ENCODE measurements at regions not wholly inside any gene's neighbourhood (a gene's known extent, or its start where the extent isn't known, plus 50 kb on each side); places are given as distances from the start of the nearest gene placed in this dataset.

- Histone ChIP-seq H3K4me3 (ENCODE audit: low read length in 2 of 2) (no peak overlapping the region), H3K4me1 (ENCODE audit: control insufficient read depth in 2 of 2, insufficient read depth in 2 of 2, low read length in 2 of 2) (no peaks in the 10 kb centered on the region), H3K36me3 (ENCODE audit: control insufficient read depth in 2 of 2, insufficient read depth in 2 of 2, low read length in 1 of 2) (no peaks in the 10 kb centered on the region), H3K27ac (ENCODE audit: low read depth in 1 of 2, low read length in 1 of 2) (no peak overlapping the region), H3K27me3 (ENCODE audit: control insufficient read depth in 2 of 2, insufficient read depth in 1 of 2, low read length in 1 of 2) (no peaks in the 10 kb centered on the region), H3K9me3 (ENCODE audit: control insufficient read depth in 2 of 2, insufficient read depth in 1 of 2, low read length in 1 of 2) (no peaks in the 10 kb centered on the region)
- 92% methylated on average over 1 of the region's 1 CpG for WGBS
- no peak for DNase-seq (ENCODE audit: low read depth in 6 of 9, low spot score in 9 of 9)
Measured at GRCh38 chr11:39247570-39248137, 2211.8 kb downstream of the LRRC4C start.

- DNase-seq (ENCODE audit: low read depth in 6 of 9, low spot score in 9 of 9), result no peak
- Histone ChIP-seq H3K27me3 (ENCODE audit: control insufficient read depth in 2 of 2, insufficient read depth in 1 of 2, low read length in 1 of 2) (no peaks in the 10 kb centered on the region), H3K36me3 (ENCODE audit: control insufficient read depth in 2 of 2, insufficient read depth in 2 of 2, low read length in 1 of 2) (no peaks in the 10 kb centered on the region), H3K4me1 (ENCODE audit: control insufficient read depth in 2 of 2, insufficient read depth in 2 of 2, low read length in 2 of 2) (no peaks in the 10 kb centered on the region), H3K9me3 (ENCODE audit: control insufficient read depth in 2 of 2, insufficient read depth in 1 of 2, low read length in 1 of 2) (no peaks in the 10 kb centered on the region), H3K4me3 (ENCODE audit: low read length in 2 of 2) (no peak overlapping the region), H3K27ac (ENCODE audit: low read depth in 1 of 2, low read length in 1 of 2) (no peak overlapping the region)
- 91% methylated on average over 3 of the region's 3 CpGs for WGBS
Measured at GRCh38 chr11:39239553-39239952, 2219.9 kb downstream of the LRRC4C start.

DNA sequence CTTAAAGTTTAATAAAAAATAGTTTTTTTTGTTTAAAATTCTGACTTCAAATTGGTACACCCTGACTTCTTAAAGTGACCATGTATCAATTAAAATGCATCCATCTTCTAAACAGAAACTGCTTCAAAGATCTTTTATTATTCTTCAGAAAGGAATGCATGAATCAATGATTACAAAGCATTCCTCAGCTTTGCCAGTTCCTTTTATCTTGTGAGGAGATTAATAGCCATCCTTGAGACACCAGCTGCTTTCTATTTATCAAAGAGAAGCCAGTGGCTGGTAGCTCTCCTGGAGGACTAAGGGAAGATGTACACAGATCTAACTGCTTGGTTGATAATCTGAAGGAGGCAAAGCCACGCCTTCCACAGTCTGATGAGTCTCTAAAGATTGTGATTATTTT lies 2222.5 kb downstream of the LRRC4C start:
- Histone ChIP-seq H3K27ac (ENCODE audit: low read depth in 1 of 2, low read length in 1 of 2) (no peak overlapping the region), H3K4me3 (ENCODE audit: low read length in 2 of 2) (no peak overlapping the region), H3K9me3 (ENCODE audit: control insufficient read depth in 2 of 2, insufficient read depth in 1 of 2, low read length in 1 of 2) (peaks cover 0 to 6% of the 10 kb centered on the region in 2 donors), H3K27me3 (ENCODE audit: control insufficient read depth in 2 of 2, insufficient read depth in 1 of 2, low read length in 1 of 2) (no peaks in the 10 kb centered on the region), H3K4me1 (ENCODE audit: control insufficient read depth in 2 of 2, insufficient read depth in 2 of 2, low read length in 2 of 2) (no peaks in the 10 kb centered on the region), H3K36me3 (ENCODE audit: control insufficient read depth in 2 of 2, insufficient read depth in 2 of 2, low read length in 1 of 2) (no peaks in the 10 kb centered on the region)
- no peak for DNase-seq (ENCODE audit: low read depth in 6 of 9, low spot score in 9 of 9)
- WGBS, result 79% methylated on average over 1 of the region's 1 CpG

DNA sequence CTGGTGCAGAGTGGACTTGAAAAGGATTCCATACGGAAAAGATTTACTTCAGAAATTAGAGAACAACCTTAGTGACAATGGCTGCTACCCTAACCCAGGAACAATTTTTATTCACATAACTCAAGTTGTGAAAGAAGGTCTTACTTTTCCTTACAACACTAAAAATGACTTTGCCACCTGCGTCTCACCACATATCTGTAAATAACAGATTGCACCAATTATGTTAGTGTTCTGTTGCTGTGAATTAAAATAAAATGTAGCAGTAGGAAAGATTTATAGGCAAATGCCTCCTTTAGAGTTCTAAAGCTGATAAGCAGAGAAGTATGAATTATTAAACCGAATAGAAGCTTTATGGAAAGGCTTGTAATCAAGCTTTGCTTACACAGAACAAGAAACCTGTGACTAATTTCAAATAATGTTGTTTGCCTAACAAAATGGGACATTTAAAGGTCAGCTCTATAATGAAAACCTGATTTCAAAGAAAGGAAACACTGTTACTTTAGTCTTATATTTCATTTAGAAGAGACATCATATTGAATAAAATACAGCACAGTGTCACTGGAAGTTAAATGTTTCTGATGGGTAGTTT lies 2237.8 kb downstream of the LRRC4C start:
- DNase-seq (ENCODE audit: low read depth in 6 of 9, low spot score in 9 of 9), result no peak
- H3K9me3 ChIP-seq (ENCODE audit: control insufficient read depth in 2 of 2, insufficient read depth in 1 of 2, low read length in 1 of 2), result no peaks in the 10 kb centered on the region
- H3K27ac ChIP-seq (ENCODE audit: low read depth in 1 of 2, low read length in 1 of 2), result no peak overlapping the region
- H3K4me1 ChIP-seq (ENCODE audit: control insufficient read depth in 2 of 2, insufficient read depth in 2 of 2, low read length in 2 of 2), result no peaks in the 10 kb centered on the region
- H3K27me3 ChIP-seq (ENCODE audit: control insufficient read depth in 2 of 2, insufficient read depth in 1 of 2, low read length in 1 of 2), result no peaks in the 10 kb centered on the region
- no peaks in the 10 kb centered on the region for H3K36me3 ChIP-seq (ENCODE audit: control insufficient read depth in 2 of 2, insufficient read depth in 2 of 2, low read length in 1 of 2)
- no peak overlapping the region for H3K4me3 ChIP-seq (ENCODE audit: low read length in 2 of 2)
- 93% methylated on average over 3 of the region's 3 CpGs for WGBS

GRCh38 chr11:39220501-39221230 lies 2238.8 kb downstream of the LRRC4C start:
- no peaks in the 10 kb centered on the region for H3K27me3 ChIP-seq (ENCODE audit: control insufficient read depth in 2 of 2, insufficient read depth in 1 of 2, low read length in 1 of 2)
- no peaks in the 10 kb centered on the region for H3K36me3 ChIP-seq (ENCODE audit: control insufficient read depth in 2 of 2, insufficient read depth in 2 of 2, low read length in 1 of 2)
- H3K27ac ChIP-seq (ENCODE audit: low read depth in 1 of 2, low read length in 1 of 2), result no peak overlapping the region
- H3K9me3 ChIP-seq (ENCODE audit: control insufficient read depth in 2 of 2, insufficient read depth in 1 of 2, low read length in 1 of 2), result no peaks in the 10 kb centered on the region
- no peak for DNase-seq (ENCODE audit: low read depth in 6 of 9, low spot score in 9 of 9)
- no peaks in the 10 kb centered on the region for H3K4me1 ChIP-seq (ENCODE audit: control insufficient read depth in 2 of 2, insufficient read depth in 2 of 2, low read length in 2 of 2)
- H3K4me3 ChIP-seq (ENCODE audit: low read length in 2 of 2), result no peak overlapping the region
- 92% methylated on average over 3 of the region's 3 CpGs for WGBS

GRCh38 chr11:39220069-39220468 lies 2239.4 kb downstream of the LRRC4C start:
- no peak overlapping the region for H3K4me3 ChIP-seq (ENCODE audit: low read length in 2 of 2)
- DNase-seq (ENCODE audit: low read depth in 6 of 9, low spot score in 9 of 9), result no peak
- 89% methylated on average over 1 of the region's 1 CpG for WGBS
- no peaks in the 10 kb centered on the region for H3K9me3 ChIP-seq (ENCODE audit: control insufficient read depth in 2 of 2, insufficient read depth in 1 of 2, low read length in 1 of 2)
- H3K27me3 ChIP-seq (ENCODE audit: control insufficient read depth in 2 of 2, insufficient read depth in 1 of 2, low read length in 1 of 2), result no peaks in the 10 kb centered on the region
- no peaks in the 10 kb centered on the region for H3K4me1 ChIP-seq (ENCODE audit: control insufficient read depth in 2 of 2, insufficient read depth in 2 of 2, low read length in 2 of 2)
- H3K36me3 ChIP-seq (ENCODE audit: control insufficient read depth in 2 of 2, insufficient read depth in 2 of 2, low read length in 1 of 2), result no peaks in the 10 kb centered on the region
- no peak overlapping the region for H3K27ac ChIP-seq (ENCODE audit: low read depth in 1 of 2, low read length in 1 of 2)

DNA sequence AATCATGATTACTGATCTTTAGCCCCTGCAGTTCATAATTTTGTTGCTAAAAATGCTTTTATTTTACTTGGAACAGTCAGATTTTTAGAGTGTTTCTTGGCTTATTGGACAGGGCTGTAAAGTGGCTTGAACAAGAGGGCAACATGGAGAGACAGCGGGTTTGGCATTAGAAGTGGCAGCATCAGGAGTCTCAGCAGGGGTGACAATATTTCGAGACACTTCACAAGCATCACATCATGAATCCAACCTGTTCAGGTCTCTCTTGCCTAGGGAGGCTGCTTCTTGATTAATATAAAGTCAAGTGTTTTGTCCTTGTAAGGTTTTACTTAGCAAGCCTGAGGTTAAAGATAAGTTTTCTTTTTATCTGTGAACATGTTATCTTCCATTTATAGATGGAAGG lies 2249.5 kb downstream of the LRRC4C start:
- Histone ChIP-seq H3K9me3 (ENCODE audit: control insufficient read depth in 2 of 2, insufficient read depth in 1 of 2, low read length in 1 of 2) (no peaks in the 10 kb centered on the region), H3K27ac (ENCODE audit: low read depth in 1 of 2, low read length in 1 of 2) (no peak overlapping the region)
- 87% methylated on average over 2 of the region's 2 CpGs for WGBS

GRCh38 chr11:39205236-39205995 lies 2254.0 kb downstream of the LRRC4C start:
- Histone ChIP-seq H3K27ac (ENCODE audit: low read depth in 1 of 2, low read length in 1 of 2) (no peak overlapping the region), H3K4me3 (ENCODE audit: low read length in 2 of 2) (no peak overlapping the region), H3K27me3 (ENCODE audit: control insufficient read depth in 2 of 2, insufficient read depth in 1 of 2, low read length in 1 of 2) (no peaks in the 10 kb centered on the region), H3K4me1 (ENCODE audit: control insufficient read depth in 2 of 2, insufficient read depth in 2 of 2, low read length in 2 of 2) (no peaks in the 10 kb centered on the region), H3K36me3 (ENCODE audit: control insufficient read depth in 2 of 2, insufficient read depth in 2 of 2, low read length in 1 of 2) (no peaks in the 10 kb centered on the region), H3K9me3 (ENCODE audit: control insufficient read depth in 2 of 2, insufficient read depth in 1 of 2, low read length in 1 of 2) (no peaks in the 10 kb centered on the region)
- 88% methylated on average over 3 of the region's 3 CpGs for WGBS
- no peak for DNase-seq (ENCODE audit: low read depth in 6 of 9, low spot score in 9 of 9)

More for the DNA sequence above, 2249.5 kb downstream of the LRRC4C start:
- Histone ChIP-seq H3K27me3 (ENCODE audit: control insufficient read depth in 2 of 2, insufficient read depth in 1 of 2, low read length in 1 of 2) (no peaks in the 10 kb centered on the region), H3K4me3 (ENCODE audit: low read length in 2 of 2) (no peak overlapping the region), H3K4me1 (ENCODE audit: control insufficient read depth in 2 of 2, insufficient read depth in 2 of 2, low read length in 2 of 2) (no peaks in the 10 kb centered on the region), H3K36me3 (ENCODE audit: control insufficient read depth in 2 of 2, insufficient read depth in 2 of 2, low read length in 1 of 2) (no peaks in the 10 kb centered on the region)
- DNase-seq (ENCODE audit: low read depth in 6 of 9, low spot score in 9 of 9), result no peak

GRCh38 chr11:39192671-39193070 lies 2266.8 kb downstream of the LRRC4C start:
- Histone ChIP-seq H3K27ac (ENCODE audit: low read depth in 1 of 2, low read length in 1 of 2) (no peak overlapping the region), H3K36me3 (ENCODE audit: control insufficient read depth in 2 of 2, insufficient read depth in 2 of 2, low read length in 1 of 2) (no peaks in the 10 kb centered on the region), H3K9me3 (ENCODE audit: control insufficient read depth in 2 of 2, insufficient read depth in 1 of 2, low read length in 1 of 2) (no peaks in the 10 kb centered on the region), H3K4me1 (ENCODE audit: control insufficient read depth in 2 of 2, insufficient read depth in 2 of 2, low read length in 2 of 2) (no peaks in the 10 kb centered on the region), H3K27me3 (ENCODE audit: control insufficient read depth in 2 of 2, insufficient read depth in 1 of 2, low read length in 1 of 2) (no peaks in the 10 kb centered on the region), H3K4me3 (ENCODE audit: low read length in 2 of 2) (no peak overlapping the region)
- 96% methylated on average over 24 of the region's 24 CpGs for WGBS
- no peak for DNase-seq (ENCODE audit: low read depth in 6 of 9, low spot score in 9 of 9)
